HepG2 (cell line): ENCODE measurements at regions not wholly inside any gene's neighbourhood (a gene's known extent, or its start where the extent isn't known, plus 50 kb on each side); places are given as distances from the start of the nearest gene placed in this dataset.
"Not testable (repeated sequence)": the region's sequence is repeated elsewhere in the genome, so short reads cannot be mapped to it uniquely, and the experiment has no call there.

Experiments used
- CTCF ChIP-seq: sonication (generic); formaldehyde crosslinking; IDR thresholded peaks from 2 replicates; pipeline ENCODE4 v1.5.0; 2020; ENCODE audit warnings: mild to moderate bottlenecking, missing genetic modification reagents, moderate library complexity
- KDM5B ChIP-seq: sonication (generic); formaldehyde crosslinking; IDR thresholded peaks from 2 replicates; pipeline ENCODE4 v1.4.0; 2020; ENCODE audit warnings: missing genetic modification reagents, mild to moderate bottlenecking, borderline replicate concordance
- SALL2 ChIP-seq: sonication (generic); formaldehyde crosslinking; IDR thresholded peaks from 2 replicates; pipeline ENCODE4 v1.8.1; 2023; ENCODE audit warnings: mild to moderate bottlenecking, missing genetic modification reagents, inconsistent platforms
- TF ChIP-seq, protein P1 (sequence below): sonication (generic); formaldehyde crosslinking; IDR thresholded peaks from 2 replicates; pipeline ENCODE4 v1.5.0; 2020; ENCODE audit warnings: missing genetic modification reagents

GRCh38 chr20:30723511-30723910 is 534.0 kb upstream of the DEFB115 start:
- TF ChIP-seq KDM5B, CTCF, SALL2 (CRISPR knock-in tag): not testable (repeated sequence)
- TF ChIP-seq, protein P1, sequence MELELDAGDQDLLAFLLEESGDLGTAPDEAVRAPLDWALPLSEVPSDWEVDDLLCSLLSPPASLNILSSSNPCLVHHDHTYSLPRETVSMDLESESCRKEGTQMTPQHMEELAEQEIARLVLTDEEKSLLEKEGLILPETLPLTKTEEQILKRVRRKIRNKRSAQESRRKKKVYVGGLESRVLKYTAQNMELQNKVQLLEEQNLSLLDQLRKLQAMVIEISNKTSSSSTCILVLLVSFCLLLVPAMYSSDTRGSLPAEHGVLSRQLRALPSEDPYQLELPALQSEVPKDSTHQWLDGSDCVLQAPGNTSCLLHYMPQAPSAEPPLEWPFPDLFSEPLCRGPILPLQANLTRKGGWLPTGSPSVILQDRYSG (CRISPR knock-in tag), result not testable (repeated sequence)
